Neural progenitor cell (in vitro differentiated cells): ENCODE measurements at regions not wholly inside any gene's neighbourhood (a gene's known extent, or its start where the extent isn't known, plus 50 kb on each side); places are given as distances from the start of the nearest gene placed in this dataset.

Experiments used
- DNase-seq: peaks from one replicate; pipeline ENCODE4 v3.0.0-alpha.2; 2016; ENCODE audit warnings: low spot score
- H2AFZ ChIP-seq: fragments of 200-600 bp; sonication (generic); replicated peaks from 2 replicates; pipeline ENCODE4 v1.6.1; 2016; ENCODE audit warnings: antibody characterized with exemption
- H3F3A ChIP-seq: fragments of 200-600 bp; sonication (generic); 2 replicates; pipeline ENCODE4 v1.6.1; 2016; ENCODE audit warnings: antibody characterized with exemption, low read depth
- H3K27ac ChIP-seq: fragments of 200-600 bp; sonication (generic); 2 replicates; pipeline ENCODE4 v1.5.1; 2016; ENCODE audit warnings: mild to moderate bottlenecking
- H3K27me3 ChIP-seq: fragments of 200-600 bp; sonication (generic); 2 replicates; pipeline ENCODE4 v1.6.1; 2016; ENCODE audit warnings: mild to moderate bottlenecking, moderate library complexity
- H3K36me3 ChIP-seq: fragments of 200-600 bp; sonication (generic); 2 replicates; pipeline ENCODE4 v1.5.1; 2016
- H3K4me1 ChIP-seq: fragments of 200-600 bp; sonication (generic); 2 replicates; pipeline ENCODE4 v1.6.1; 2016; ENCODE audit warnings: mixed run types
- H3K4me2 ChIP-seq: fragments of 200-600 bp; sonication (generic); 2 replicates; pipeline ENCODE4 v1.6.1; 2016
- H3K4me3 ChIP-seq: fragments of 200-600 bp; sonication (generic); 2 replicates; pipeline ENCODE4 v1.5.1; 2016
- H3K79me2 ChIP-seq: fragments of 200-600 bp; sonication (generic); 2 replicates; pipeline ENCODE4 v1.6.1; 2016; ENCODE audit warnings: low read depth
- H3K9ac ChIP-seq: fragments of 200-600 bp; sonication (generic); 2 replicates; pipeline ENCODE4 v1.6.1; 2016
- H3K9me3 ChIP-seq: fragments of 200-600 bp; sonication (generic); 2 replicates; pipeline ENCODE4 v1.5.1; 2016; ENCODE audit warnings: low read depth
- H4K20me1 ChIP-seq: fragments of 200-600 bp; sonication (generic); 2 replicates; pipeline ENCODE4 v1.6.1; 2016; ENCODE audit warnings: low read depth
- H3K27ac Mint-ChIP-seq: 3 replicates; pipeline ENCODE4 v1.8.0; 2021; ENCODE audit warnings: mixed read lengths
- H3K27me3 Mint-ChIP-seq: 2 replicates; pipeline ENCODE4 v1.8.0; 2022; ENCODE audit warnings: low read depth, mild to moderate bottlenecking, inconsistent platforms, moderate library complexity, mixed read lengths; ENCODE audit not compliant: insufficient read depth
- H3K36me3 Mint-ChIP-seq: 3 replicates; pipeline ENCODE4 v1.8.0; 2021; ENCODE audit warnings: mixed read lengths
- H3K4me1 Mint-ChIP-seq: 3 replicates; pipeline ENCODE4 v1.8.0; 2021; ENCODE audit warnings: mixed read lengths
- H3K4me3 Mint-ChIP-seq: 3 replicates; pipeline ENCODE4 v1.8.0; 2021; ENCODE audit warnings: mild to moderate bottlenecking, moderate library complexity, mixed read lengths
- H3K9me3 Mint-ChIP-seq: 3 replicates; pipeline ENCODE4 v1.8.0; 2020; ENCODE audit warnings: mixed read lengths
- EZH2 ChIP-seq: fragments of 200-600 bp; sonication (generic); IDR thresholded peaks from 2 replicates; pipeline ENCODE4 v1.6.1; 2017; ENCODE audit warnings: antibody characterized with exemption, mild to moderate bottlenecking, moderate library complexity
- EZH2phosphoT487 ChIP-seq: fragments of 200-600 bp; sonication (generic); IDR thresholded peaks from 2 replicates; pipeline ENCODE4 v1.6.1; 2017; ENCODE audit warnings: antibody characterized with exemption
- TF ChIP-seq, protein P1 (sequence below): fragments of 200-600 bp; sonication (generic); IDR thresholded peaks from 2 replicates; pipeline ENCODE4 v1.5.1; 2017; ENCODE audit warnings: antibody characterized with exemption, mild to moderate bottlenecking

DNA sequence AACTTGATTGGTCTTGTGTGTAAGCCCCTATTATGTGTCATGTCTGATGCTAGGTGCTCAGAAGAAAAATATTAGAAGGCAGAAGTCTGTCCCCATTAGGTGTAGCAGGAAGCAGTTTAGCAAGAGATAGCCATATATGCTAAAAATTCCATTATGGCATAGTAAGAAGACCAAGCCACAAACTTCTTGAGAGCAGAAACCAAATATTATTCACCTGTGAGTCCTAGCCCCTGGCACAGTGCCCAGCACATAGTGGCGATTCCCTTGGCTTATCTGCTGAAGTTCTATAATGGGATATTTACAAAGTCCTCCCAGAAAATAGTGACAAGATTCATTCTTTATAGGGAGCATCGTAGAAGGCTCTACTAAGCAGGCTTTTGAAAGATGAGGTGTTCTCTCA, 174.4 kb downstream of the RAB28 start:
- no peaks in the 10 kb centered on the region for H3K9me3 Mint-ChIP-seq
- H3K27ac Mint-ChIP-seq: no peak overlapping the region
- no peak overlapping the region for H3K4me3 Mint-ChIP-seq
- Histone ChIP-seq H3K4me3 (no peak overlapping the region), H2AFZ (no peak overlapping the region), H3K27me3 (no peaks in the 10 kb centered on the region), H4K20me1 (no peaks in the 10 kb centered on the region), H3K27ac (no peak overlapping the region), H3K4me1 (peaks cover 4% of the 10 kb centered on the region), H3K4me2 (no peak overlapping the region), H3K79me2 (no peaks in the 10 kb centered on the region), H3F3A (no peaks in the 10 kb centered on the region), H3K9ac (no peak overlapping the region), H3K9me3 (no peaks in the 10 kb centered on the region), H3K36me3 (no peaks in the 10 kb centered on the region)
- no peak for DNase-seq
- TF ChIP-seq EZH2phosphoT487: no peak
- no peak for TF ChIP-seq EZH2
- TF ChIP-seq, protein P1, sequence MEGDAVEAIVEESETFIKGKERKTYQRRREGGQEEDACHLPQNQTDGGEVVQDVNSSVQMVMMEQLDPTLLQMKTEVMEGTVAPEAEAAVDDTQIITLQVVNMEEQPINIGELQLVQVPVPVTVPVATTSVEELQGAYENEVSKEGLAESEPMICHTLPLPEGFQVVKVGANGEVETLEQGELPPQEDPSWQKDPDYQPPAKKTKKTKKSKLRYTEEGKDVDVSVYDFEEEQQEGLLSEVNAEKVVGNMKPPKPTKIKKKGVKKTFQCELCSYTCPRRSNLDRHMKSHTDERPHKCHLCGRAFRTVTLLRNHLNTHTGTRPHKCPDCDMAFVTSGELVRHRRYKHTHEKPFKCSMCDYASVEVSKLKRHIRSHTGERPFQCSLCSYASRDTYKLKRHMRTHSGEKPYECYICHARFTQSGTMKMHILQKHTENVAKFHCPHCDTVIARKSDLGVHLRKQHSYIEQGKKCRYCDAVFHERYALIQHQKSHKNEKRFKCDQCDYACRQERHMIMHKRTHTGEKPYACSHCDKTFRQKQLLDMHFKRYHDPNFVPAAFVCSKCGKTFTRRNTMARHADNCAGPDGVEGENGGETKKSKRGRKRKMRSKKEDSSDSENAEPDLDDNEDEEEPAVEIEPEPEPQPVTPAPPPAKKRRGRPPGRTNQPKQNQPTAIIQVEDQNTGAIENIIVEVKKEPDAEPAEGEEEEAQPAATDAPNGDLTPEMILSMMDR: no peak
- H3K27me3 Mint-ChIP-seq: no peaks in the 10 kb centered on the region
- H3K4me1 Mint-ChIP-seq: peaks cover 6% of the 10 kb centered on the region
- peaks cover 2% of the 10 kb centered on the region for H3K36me3 Mint-ChIP-seq

DNA sequence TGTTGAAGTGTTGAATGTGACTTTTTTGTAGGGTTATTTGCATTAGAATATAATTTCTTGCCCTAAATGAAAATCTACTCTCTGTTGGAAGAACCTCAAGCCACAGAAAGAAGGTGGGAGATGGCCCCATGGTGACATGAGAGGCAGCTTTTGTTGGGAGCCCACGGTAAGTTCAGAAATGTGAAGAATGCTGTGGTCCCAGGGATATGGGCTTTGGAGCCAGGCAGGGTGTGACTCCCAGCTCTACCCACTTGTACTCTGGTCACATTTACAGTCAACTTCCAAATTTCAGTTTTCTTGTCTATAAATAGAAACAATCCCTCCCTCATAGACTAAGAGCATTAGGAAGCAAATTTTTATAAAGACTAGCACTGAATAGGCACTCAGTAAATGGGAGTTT, 177.8 kb downstream of the RAB28 start:
- Histone ChIP-seq H2AFZ (no peak overlapping the region), H3K36me3 (no peaks in the 10 kb centered on the region), H3K4me1 (peaks cover 4% of the 10 kb centered on the region), H3K9ac (no peak overlapping the region), H4K20me1 (no peaks in the 10 kb centered on the region), H3K27ac (no peak overlapping the region), H3K27me3 (no peaks in the 10 kb centered on the region), H3F3A (no peaks in the 10 kb centered on the region), H3K9me3 (no peaks in the 10 kb centered on the region), H3K4me3 (no peak overlapping the region), H3K79me2 (no peaks in the 10 kb centered on the region), H3K4me2 (no peak overlapping the region)
- Mint-ChIP-seq H3K4me1 (peaks cover 12% of the 10 kb centered on the region), H3K27me3 (no peaks in the 10 kb centered on the region), H3K27ac (no peak overlapping the region), H3K4me3 (no peak overlapping the region), H3K9me3 (peaks cover 2% of the 10 kb centered on the region), H3K36me3 (peaks cover 2% of the 10 kb centered on the region)
- no peak for DNase-seq
- TF ChIP-seq EZH2: no peak
- TF ChIP-seq EZH2phosphoT487: no peak
- TF ChIP-seq, protein P1: no peak

DNA sequence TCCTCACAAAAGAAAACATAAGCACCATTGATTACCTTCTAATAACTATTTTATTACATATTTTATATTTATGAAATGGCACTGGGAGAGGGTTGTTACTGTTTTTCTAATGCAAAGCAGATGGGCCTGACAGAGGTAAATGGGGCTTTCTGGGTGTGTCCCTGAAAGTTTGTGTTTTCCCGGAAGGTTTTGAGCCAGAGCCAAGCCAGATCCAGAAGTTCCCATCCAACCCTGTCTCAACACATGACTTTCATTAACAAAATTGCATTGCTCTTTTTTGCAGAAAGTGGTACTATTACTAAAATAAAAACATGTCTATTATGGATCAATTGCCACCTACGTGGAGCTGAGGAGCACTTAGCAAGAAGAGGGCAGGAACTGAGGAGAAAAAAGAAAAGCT, 181.3 kb downstream of the RAB28 start:
- H3K9me3 ChIP-seq: no peaks in the 10 kb centered on the region
- H3K27me3 Mint-ChIP-seq: peaks cover 2% of the 10 kb centered on the region

More for the DNA sequence above, 181.3 kb downstream of the RAB28 start:
- Histone ChIP-seq H4K20me1 (no peaks in the 10 kb centered on the region), H3K9ac (no peak overlapping the region), H3K4me2 (no peak overlapping the region), H3K79me2 (no peaks in the 10 kb centered on the region), H3K4me1 (no peaks in the 10 kb centered on the region), H3K36me3 (no peaks in the 10 kb centered on the region), H3K4me3 (no peak overlapping the region), H3K27me3 (no peaks in the 10 kb centered on the region), H3F3A (no peaks in the 10 kb centered on the region), H2AFZ (no peak overlapping the region), H3K27ac (no peak overlapping the region)
- DNase-seq: no peak
- Mint-ChIP-seq H3K4me1 (peaks cover 5% of the 10 kb centered on the region), H3K36me3 (no peaks in the 10 kb centered on the region), H3K27ac (no peak overlapping the region), H3K9me3 (peaks cover 15% of the 10 kb centered on the region), H3K4me3 (no peak overlapping the region)
- TF ChIP-seq EZH2phosphoT487 (no peak), EZH2 (no peak)
- TF ChIP-seq, protein P1: no peak
